NCI-H748 (cell line): ENCODE measurements at regions not wholly inside any gene's neighbourhood (a gene's known extent, or its start where the extent isn't known, plus 50 kb on each side); places are given as distances from the start of the nearest gene placed in this dataset.

ENCODE experiments used
- DNase-seq: peaks from one replicate; lab custom pipeline; 2025; ENCODE audit not compliant: unreplicated experiment; lab: John Stamatoyannopoulos, UW

GRCh38 chr15:94535298-94536048 is 304.1 kb downstream of the MCTP2 start:
- no peak for DNase-seq

GRCh38 chr15:94536549-94536948 is 305.2 kb downstream of the MCTP2 start:
- DNase-seq = no peak

DNA sequence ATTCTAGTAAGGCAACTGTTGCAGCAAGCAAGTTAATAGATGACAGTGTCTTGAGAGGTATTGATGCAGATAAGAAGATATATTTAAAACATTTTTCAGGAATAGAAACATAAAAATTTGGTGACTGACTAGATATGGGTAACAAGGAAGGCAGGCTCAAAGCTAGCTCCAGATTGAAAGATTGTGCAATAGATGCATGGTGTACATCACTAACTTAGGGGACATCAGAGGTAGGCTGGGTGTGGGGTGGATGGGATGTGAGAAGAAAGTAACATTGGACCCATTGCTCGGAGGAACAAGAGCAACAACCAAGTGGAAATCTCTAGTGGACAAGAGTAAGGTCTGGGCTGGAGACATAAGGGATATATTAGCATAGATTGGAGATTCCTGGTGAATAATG is 306.9 kb downstream of the MCTP2 start:
- DNase-seq = no peak

DNA sequence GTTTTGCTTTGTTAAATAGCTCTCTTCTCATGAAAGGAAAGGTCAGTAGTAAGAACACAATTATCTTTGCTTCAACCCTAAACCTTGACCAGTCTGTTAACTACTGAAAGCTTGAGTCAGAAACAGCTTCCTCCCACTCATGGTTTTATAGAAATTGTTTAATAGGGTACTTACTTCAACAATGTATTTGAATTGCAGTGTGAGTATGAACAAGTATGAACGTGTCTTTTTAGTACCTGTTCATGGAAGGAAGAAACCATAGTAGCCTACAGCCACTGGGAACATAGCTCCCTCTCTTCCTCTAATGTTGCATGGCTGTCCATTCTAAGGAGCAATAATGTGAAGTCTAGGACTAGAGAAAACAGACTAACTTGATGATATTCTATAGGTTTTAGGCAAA is 311.0 kb downstream of the MCTP2 start:
- DNase-seq = no peak

GRCh38 chr15:94546808-94547207 is 315.4 kb downstream of the MCTP2 start:
- no peak for DNase-seq

GRCh38 chr15:94547711-94548110 is 316.4 kb downstream of the MCTP2 start:
- peak; percentile 1 for DNase-seq

GRCh38 chr15:94555841-94556519 is 324.6 kb downstream of the MCTP2 start:
- no peak for DNase-seq

DNA sequence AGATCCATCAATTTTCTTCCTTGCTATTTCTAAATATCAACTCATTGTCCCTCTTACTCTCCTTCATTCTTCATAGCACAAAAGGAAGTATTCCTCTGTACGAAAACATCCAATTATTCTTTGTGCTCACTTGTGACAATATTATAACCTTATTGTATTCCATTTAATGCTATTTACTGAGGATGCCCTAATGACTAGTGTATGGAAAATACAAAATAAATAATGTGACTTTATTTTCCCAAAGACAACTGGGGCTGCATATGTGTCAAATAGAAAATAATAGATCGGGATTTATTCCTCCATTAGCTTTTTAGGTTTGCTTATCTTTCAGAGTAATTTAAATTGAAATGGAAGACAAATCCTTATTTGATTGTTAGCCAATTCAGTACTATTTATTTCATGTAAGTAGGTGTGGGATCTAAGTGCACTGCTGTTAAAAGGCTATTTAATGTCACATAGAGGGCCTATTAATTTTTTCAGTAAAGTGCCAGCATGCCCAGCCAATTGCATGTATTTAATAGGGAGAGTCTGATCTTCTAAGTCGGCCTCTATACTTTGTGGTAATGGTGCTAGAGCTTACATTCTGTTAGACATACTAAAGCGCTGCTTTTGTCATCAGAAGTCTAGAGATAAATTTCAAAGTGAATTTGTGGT is 329.8 kb downstream of the MCTP2 start:
- DNase-seq = no peak

- DNase-seq = no peak
Measured at GRCh38 chr15:94563456-94563855, 332.1 kb downstream of the MCTP2 start.

- DNase-seq = peak; percentile 8
Measured at GRCh38 chr15:94576889-94577533, 345.6 kb downstream of the MCTP2 start.

- DNase-seq = peak; percentile 10
Measured at GRCh38 chr15:94579286-94579685, 347.9 kb downstream of the MCTP2 start.

DNA sequence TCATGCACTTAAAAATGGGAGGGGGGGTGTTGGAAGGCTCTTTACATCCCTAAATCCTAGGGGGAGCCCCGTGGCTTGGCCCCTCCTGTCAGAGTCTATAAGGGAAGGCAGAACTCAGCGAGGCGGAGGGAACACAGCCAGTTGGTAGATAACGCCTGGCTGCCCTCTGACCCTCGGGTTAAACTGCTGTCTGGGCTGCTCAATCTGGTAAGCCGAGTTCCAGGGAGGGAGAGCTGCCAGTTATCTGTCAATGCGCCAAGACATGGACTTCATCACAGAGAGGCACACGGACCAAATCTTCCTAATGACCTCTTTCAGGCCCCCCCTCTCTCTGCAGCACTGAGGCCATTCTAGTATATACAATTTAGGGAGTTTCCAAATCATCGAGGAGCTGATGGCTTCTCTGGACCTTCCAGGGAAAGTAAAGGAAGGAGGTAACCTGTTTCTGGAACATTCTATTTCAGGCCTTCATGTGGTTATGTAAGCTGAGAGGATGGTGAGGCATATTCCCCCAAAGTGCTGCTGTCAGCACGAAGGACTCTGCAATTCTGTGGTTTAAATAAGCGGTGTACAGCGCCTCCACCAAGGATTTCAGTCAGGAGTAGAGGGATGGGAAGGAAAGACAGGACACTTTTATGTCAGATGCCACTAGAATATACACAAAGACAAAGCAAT is 349.0 kb downstream of the MCTP2 start:
- DNase-seq = no peak

GRCh38 chr15:94582368-94582767 is 351.0 kb downstream of the MCTP2 start:
- peak; percentile 29 for DNase-seq

DNA sequence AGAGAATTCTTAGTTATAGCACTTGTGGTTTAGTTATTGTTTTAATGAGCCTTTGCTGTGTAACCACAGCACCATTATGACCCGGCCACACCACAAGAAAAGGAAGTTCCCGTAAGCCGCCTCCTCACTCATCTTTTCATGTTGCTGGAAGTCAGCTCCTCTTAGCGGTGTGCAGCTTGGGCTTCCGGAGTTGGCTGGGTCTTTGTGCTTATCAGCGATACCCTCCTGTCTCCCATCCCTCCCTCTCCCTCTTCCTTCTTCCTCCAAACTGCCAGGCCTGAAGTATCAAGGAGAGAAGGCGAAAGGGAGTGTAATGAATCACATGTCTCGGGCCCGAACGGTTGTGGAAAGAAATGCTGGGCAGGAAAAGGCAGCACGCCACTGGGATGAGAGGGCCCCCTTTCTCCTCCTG is 353.5 kb downstream of the MCTP2 start:
- DNase-seq = no peak

- DNase-seq = no peak
Measured at GRCh38 chr15:94586099-94586498, 354.7 kb downstream of the MCTP2 start.

DNA sequence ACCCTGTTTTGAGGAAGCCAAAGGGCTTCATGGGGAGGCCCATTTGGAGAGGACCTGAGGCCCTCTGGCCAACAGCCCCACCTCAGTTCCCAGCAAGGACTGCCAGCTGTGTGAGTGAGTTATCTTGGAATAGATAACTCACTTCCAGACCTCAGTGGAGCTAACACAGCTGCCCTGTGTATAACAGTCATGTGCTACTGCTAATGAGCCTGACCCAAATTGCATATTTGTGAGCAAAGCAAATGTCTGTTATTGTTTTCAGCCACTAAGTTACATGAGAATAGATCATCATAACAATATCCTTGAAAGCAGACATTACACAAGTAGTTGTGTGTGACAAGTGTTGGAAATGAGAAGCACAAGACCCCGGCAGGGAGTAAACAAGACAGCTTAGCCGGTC is 355.8 kb downstream of the MCTP2 start:
- no peak for DNase-seq

DNA sequence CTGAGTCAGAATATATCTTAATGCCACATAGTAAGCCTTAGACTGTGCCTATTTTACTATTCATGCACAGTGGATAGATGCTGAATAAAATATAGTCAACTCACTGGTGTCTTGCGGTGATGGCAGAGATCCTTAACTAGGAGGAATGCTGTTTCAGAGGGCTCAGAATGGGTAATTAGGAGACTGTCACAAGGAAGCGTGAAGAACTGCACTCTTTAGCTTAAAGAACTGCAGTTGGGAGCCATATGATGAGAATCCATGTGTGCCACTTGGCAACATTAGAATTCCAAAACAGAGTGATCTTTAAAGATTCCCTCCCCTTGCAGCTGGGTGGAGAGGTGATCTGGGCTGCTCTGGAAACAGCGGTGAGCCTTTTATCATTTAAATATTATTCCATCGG is 357.6 kb downstream of the MCTP2 start:
- no peak for DNase-seq

DNA sequence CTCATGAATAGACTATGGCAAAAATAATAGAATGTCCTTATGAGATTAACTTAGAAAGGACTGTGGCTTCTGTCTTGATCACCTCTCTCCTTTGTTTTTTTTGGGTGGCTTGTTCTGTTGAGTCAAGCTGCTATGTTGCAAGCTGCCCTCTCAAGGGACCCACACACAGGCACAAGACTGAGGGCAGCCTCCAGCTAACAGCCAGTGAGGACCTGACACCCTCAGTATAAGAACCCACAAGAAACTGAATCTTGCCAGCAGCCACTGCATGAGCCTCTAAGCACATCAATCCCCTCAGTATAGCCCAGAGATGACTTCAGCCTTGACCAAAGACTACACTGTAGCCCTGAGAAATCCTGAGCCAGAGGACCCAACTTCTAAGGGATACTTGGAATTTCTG is 361.1 kb downstream of the MCTP2 start:
- DNase-seq = no peak

GRCh38 chr15:94596707-94597106 is 365.3 kb downstream of the MCTP2 start:
- DNase-seq = no peak

DNA sequence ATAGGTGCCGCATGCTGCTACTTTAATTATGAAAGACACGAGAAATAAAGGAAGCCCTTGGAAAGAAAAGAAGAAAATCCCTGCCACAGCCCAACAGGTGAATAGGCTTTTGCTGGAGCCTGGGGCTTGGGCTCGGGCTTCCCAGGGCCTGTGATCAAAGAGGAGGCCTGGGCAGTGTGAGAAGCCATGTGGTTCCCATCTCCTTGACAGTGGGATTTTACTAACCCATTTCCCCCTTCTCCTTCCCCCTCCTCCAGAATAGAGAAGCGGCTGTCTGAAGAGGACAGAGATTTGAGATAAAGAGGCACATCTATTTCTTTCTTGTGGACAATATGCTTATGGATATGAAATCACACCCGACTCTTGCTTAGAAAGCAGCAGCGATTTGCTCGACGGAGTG is 369.1 kb downstream of the MCTP2 start:
- no peak for DNase-seq
